Trophoblast cell (in vitro differentiated cells and primary cell): ENCODE measurements at regions not wholly inside any gene's neighbourhood (a gene's known extent, or its start where the extent isn't known, plus 50 kb on each side); places are given as distances from the start of the nearest gene placed in this dataset.
A peak's percentile ranks its signal among the peaks of the same experiment; 100 is the strongest.
"Not testable (repeated sequence)": the region's sequence is repeated elsewhere in the genome, so short reads cannot be mapped to it uniquely, and the experiment has no call there.

ENCODE experiments used
- DNase-seq, 2 donors: peaks; one replicate each; pipeline ENCODE4 v3.0.0-alpha.2; 2016
- H2AFZ ChIP-seq: 2 replicates; pipeline ENCODE4 v1.6.1; 2013; ENCODE audit warnings: low read length, moderate library complexity, mild to moderate bottlenecking; ENCODE audit not compliant: insufficient read depth, poor library complexity
- H2AK5ac ChIP-seq: 2 replicates; pipeline ENCODE4 v1.6.1; 2013; ENCODE audit warnings: mild to moderate bottlenecking, low read length
- H2BK120ac ChIP-seq: 2 replicates; pipeline ENCODE4 v1.6.1; 2013; ENCODE audit warnings: low read length, mild to moderate bottlenecking, moderate library complexity; ENCODE audit not compliant: insufficient read depth, poor library complexity
- H2BK12ac ChIP-seq: 2 replicates; pipeline ENCODE4 v1.6.1; 2013; ENCODE audit warnings: mild to moderate bottlenecking, low read length, moderate library complexity
- H2BK5ac ChIP-seq: 2 replicates; pipeline ENCODE4 v1.6.1; 2013; ENCODE audit warnings: low read length, low read depth, moderate library complexity, mild to moderate bottlenecking; ENCODE audit not compliant: poor library complexity
- H3K14ac ChIP-seq: 2 replicates; pipeline ENCODE4 v1.6.1; 2013; ENCODE audit warnings: mild to moderate bottlenecking, low read length
- H3K18ac ChIP-seq: 2 replicates; pipeline ENCODE4 v1.6.1; 2013; ENCODE audit warnings: mild to moderate bottlenecking, low read length
- H3K23ac ChIP-seq: 2 replicates; pipeline ENCODE4 v1.6.1; 2013; ENCODE audit warnings: low read length
- H3K27ac ChIP-seq: 2 replicates; pipeline ENCODE4 v1.5.1; 2013; ENCODE audit warnings: low read depth, mild to moderate bottlenecking, inconsistent platforms, low read length, moderate library complexity
- H3K27me3 ChIP-seq: 2 replicates; pipeline ENCODE4 v1.6.1; 2013; ENCODE audit warnings: inconsistent platforms, mild to moderate bottlenecking, low read length, moderate library complexity; ENCODE audit not compliant: insufficient read depth
- H3K36me3 ChIP-seq, 2 experiments: 1 replicate in 1 of 2; 2 replicates in 1 of 2; pipeline ENCODE4 v1.6.1; 2013; ENCODE audit warnings: low read length in 2 of 2, mild to moderate bottlenecking in 2 of 2, moderate library complexity in 1 of 2; ENCODE audit not compliant: insufficient read depth in 2 of 2, control insufficient read depth in 1 of 2
- H3K4ac ChIP-seq: 2 replicates; pipeline ENCODE4 v1.6.1; 2013; ENCODE audit warnings: low read depth, mild to moderate bottlenecking, low read length, moderate library complexity
- H3K4me1 ChIP-seq, 2 experiments: 1 replicate in 1 of 2; 2 replicates in 1 of 2; pipeline ENCODE4 v1.6.1; 2013; ENCODE audit warnings: low read length in 2 of 2, mild to moderate bottlenecking in 2 of 2, moderate library complexity in 1 of 2; ENCODE audit not compliant: insufficient read depth in 2 of 2, control insufficient read depth in 1 of 2
- H3K4me2 ChIP-seq: 2 replicates; pipeline ENCODE4 v1.6.1; 2013; ENCODE audit warnings: inconsistent platforms, mild to moderate bottlenecking, low read length, moderate library complexity
- H3K4me3 ChIP-seq: 2 replicates; pipeline ENCODE4 v1.5.1; 2013; ENCODE audit warnings: mild to moderate bottlenecking, low read depth, low read length, inconsistent platforms
- H3K79me1 ChIP-seq: one replicate; pipeline ENCODE4 v1.6.1; 2013; ENCODE audit warnings: low read length
- H3K79me2 ChIP-seq: 2 replicates; pipeline ENCODE4 v1.6.1; 2013; ENCODE audit warnings: low read length, mild to moderate bottlenecking; ENCODE audit not compliant: control insufficient read depth, insufficient read depth, poor library complexity
- H3K9ac ChIP-seq: 2 replicates; pipeline ENCODE4 v1.6.1; 2013; ENCODE audit warnings: mild to moderate bottlenecking, low read length
- H3K9me3 ChIP-seq: 2 replicates; pipeline ENCODE4 v1.6.1; 2013; ENCODE audit warnings: low read depth, mild to moderate bottlenecking, control low read depth, inconsistent platforms, low read length; ENCODE audit not compliant: insufficient read depth
- H4K12ac ChIP-seq: 2 replicates; pipeline ENCODE4 v1.6.1; 2013; ENCODE audit warnings: low read depth, mild to moderate bottlenecking, low read length, moderate library complexity
- H4K8ac ChIP-seq: 2 replicates; pipeline ENCODE4 v1.6.1; 2013; ENCODE audit warnings: low read depth, mild to moderate bottlenecking, low read length, moderate library complexity
- H4K91ac ChIP-seq: one replicate; pipeline ENCODE4 v1.6.1; 2013; ENCODE audit warnings: low read depth, mild to moderate bottlenecking, low read length, moderate library complexity
- WGBS: extraction: QIAGEN DNeasy Blood & Tissue Kit; methylation state at CpG from one replicate; pipeline ENCODE4 v1.1.7; 2013; ENCODE audit warnings: missing lambda C conversion rate; ENCODE audit not compliant: insufficient read length, insufficient coverage; ENCODE audit errors: extremely low coverage; 5-methylcytosine and 5-hydroxymethylcytosine counted together

GRCh38 chr5:63398346-63398745, 563.9 kb downstream of the HTR1A start:
- no peaks in the 10 kb centered on the region for H3K36me3 ChIP-seq
- H3K79me1 ChIP-seq = no peaks in the 10 kb centered on the region
- H3K4ac ChIP-seq = no peak overlapping the region
- no peak overlapping the region for H3K14ac ChIP-seq
- no peak overlapping the region for H2BK120ac ChIP-seq
- no peak overlapping the region for H3K4me2 ChIP-seq
- no peak overlapping the region for H3K18ac ChIP-seq
- H2AFZ ChIP-seq = no peak overlapping the region
- H2AK5ac ChIP-seq = no peak overlapping the region
- no peak overlapping the region for H2BK12ac ChIP-seq
- no peaks in the 10 kb centered on the region for H3K4me1 ChIP-seq
- H3K4me3 ChIP-seq = no peak overlapping the region
- H3K23ac ChIP-seq = no peak overlapping the region
- H4K12ac ChIP-seq = no peak overlapping the region
- no peak overlapping the region for H3K9ac ChIP-seq
- H3K79me2 ChIP-seq = no peaks in the 10 kb centered on the region
- no peaks in the 10 kb centered on the region for H3K9me3 ChIP-seq
- H3K27me3 ChIP-seq = no peaks in the 10 kb centered on the region
- H3K27ac ChIP-seq = no peak overlapping the region
- DNase-seq = peak; percentile 62 to 71
- no peak overlapping the region for H4K8ac ChIP-seq
- H2BK5ac ChIP-seq = no peak overlapping the region
- no peak overlapping the region for H4K91ac ChIP-seq
- WGBS = no CpG with 5 or more reads among the region's 1 CpG

DNA sequence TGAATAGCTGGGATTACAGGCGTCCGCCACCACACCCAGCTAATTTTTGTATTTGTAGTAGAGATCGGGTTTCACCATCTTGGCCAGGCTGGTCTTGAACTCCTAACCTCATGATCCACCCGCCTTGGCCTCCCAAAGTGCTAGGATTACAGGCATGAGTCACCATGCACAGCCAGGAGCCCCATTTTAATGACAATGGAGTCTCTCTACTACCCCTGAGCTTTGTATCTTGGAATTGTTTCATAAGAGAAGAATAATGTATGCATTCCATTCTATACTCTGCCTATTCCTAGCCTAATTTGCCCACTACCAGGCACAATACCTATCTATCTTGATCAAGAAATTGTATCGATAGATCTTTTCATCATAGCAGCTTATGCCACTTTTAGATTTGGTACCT, 574.1 kb downstream of the HTR1A start:
- H3K9ac ChIP-seq, H2AFZ ChIP-seq, H3K79me1 ChIP-seq, H3K27ac ChIP-seq, H3K23ac ChIP-seq, H3K4me1 ChIP-seq, H2BK120ac ChIP-seq, H4K91ac ChIP-seq, H4K8ac ChIP-seq, H3K4me2 ChIP-seq, H3K9me3 ChIP-seq, H3K4ac ChIP-seq, H3K27me3 ChIP-seq, DNase-seq, H2BK12ac ChIP-seq, H3K14ac ChIP-seq, H2BK5ac ChIP-seq, H4K12ac ChIP-seq, H3K18ac ChIP-seq, H3K4me3 ChIP-seq, H3K79me2 ChIP-seq, H3K36me3 ChIP-seq, H2AK5ac ChIP-seq: not testable (repeated sequence)
- WGBS = no CpG with 5 or more reads among the region's 5 CpGs

- Histone ChIP-seq H3K27me3 (no peaks in the 10 kb centered on the region), H3K18ac (no peak overlapping the region), H3K9me3 (no peaks in the 10 kb centered on the region), H4K12ac (no peak overlapping the region), H3K79me1 (no peaks in the 10 kb centered on the region), H3K4ac (no peak overlapping the region), H4K91ac (no peak overlapping the region), H3K4me2 (no peak overlapping the region), H2BK5ac (no peak overlapping the region), H3K36me3 (no peaks in the 10 kb centered on the region), H3K4me3 (no peak overlapping the region), H3K27ac (no peak overlapping the region), H2AK5ac (no peak overlapping the region), H3K79me2 (no peaks in the 10 kb centered on the region), H3K23ac (no peak overlapping the region), H3K9ac (no peak overlapping the region), H4K8ac (no peak overlapping the region), H3K14ac (no peak overlapping the region), H2BK12ac (no peak overlapping the region), H3K4me1 (no peaks in the 10 kb centered on the region), H2BK120ac (no peak overlapping the region), H2AFZ (no peak overlapping the region)
- no peak for DNase-seq
- WGBS = no CpG with 5 or more reads among the region's 6 CpGs
Measured at GRCh38 chr5:63375851-63376250, 586.4 kb downstream of the HTR1A start.

- Histone ChIP-seq H3K4me3 (no peak overlapping the region), H3K14ac (no peak overlapping the region), H3K4ac (no peak overlapping the region), H3K18ac (no peak overlapping the region), H3K79me2 (no peaks in the 10 kb centered on the region), H3K4me1 (no peaks in the 10 kb centered on the region), H4K8ac (no peak overlapping the region), H3K9ac (no peak overlapping the region), H2AK5ac (no peak overlapping the region), H4K12ac (no peak overlapping the region), H4K91ac (no peak overlapping the region), H2AFZ (no peak overlapping the region), H3K23ac (no peak overlapping the region), H3K9me3 (no peaks in the 10 kb centered on the region), H3K79me1 (no peaks in the 10 kb centered on the region), H2BK12ac (no peak overlapping the region), H2BK5ac (no peak overlapping the region), H3K36me3 (no peaks in the 10 kb centered on the region), H2BK120ac (no peak overlapping the region), H3K27ac (no peak overlapping the region), H3K4me2 (no peak overlapping the region), H3K27me3 (no peaks in the 10 kb centered on the region)
- DNase-seq = no peak
Measured at GRCh38 chr5:63374085-63374484, 588.2 kb downstream of the HTR1A start.

- no peaks in the 10 kb centered on the region for H3K4me1 ChIP-seq
- H2BK120ac ChIP-seq = no peak overlapping the region
- H3K79me1 ChIP-seq = no peaks in the 10 kb centered on the region
- no peak overlapping the region for H4K91ac ChIP-seq
- H2AFZ ChIP-seq = no peak overlapping the region
- no peak for DNase-seq
- H3K27me3 ChIP-seq = no peaks in the 10 kb centered on the region
- no peak overlapping the region for H4K12ac ChIP-seq
- H3K9me3 ChIP-seq = no peaks in the 10 kb centered on the region
- H3K23ac ChIP-seq = no peak overlapping the region
- H3K4me2 ChIP-seq = no peak overlapping the region
- no peak overlapping the region for H2AK5ac ChIP-seq
- no peak overlapping the region for H3K27ac ChIP-seq
- no peak overlapping the region for H3K9ac ChIP-seq
- no peak overlapping the region for H3K14ac ChIP-seq
- no CpG with 5 or more reads among the region's 1 CpG for WGBS
- H2BK12ac ChIP-seq = no peak overlapping the region
- H4K8ac ChIP-seq = no peak overlapping the region
- no peak overlapping the region for H3K18ac ChIP-seq
- H3K79me2 ChIP-seq = no peaks in the 10 kb centered on the region
- H3K4me3 ChIP-seq = no peak overlapping the region
- no peak overlapping the region for H2BK5ac ChIP-seq
- no peak overlapping the region for H3K4ac ChIP-seq
- H3K36me3 ChIP-seq = no peaks in the 10 kb centered on the region
Measured at GRCh38 chr5:63351164-63351563, 611.1 kb downstream of the HTR1A start.
